GM18499 (cell line): ENCODE measurements at regions not wholly inside any gene's neighbourhood (a gene's known extent, or its start where the extent isn't known, plus 50 kb on each side); places are given as distances from the start of the nearest gene placed in this dataset.
A peak's percentile ranks its signal among the peaks of the same experiment; 100 is the strongest.

Experiments
- ATAC-seq: cut with Tn5 transposase; IDR thresholded peaks from one replicate; pipeline ENCODE4 v1.9.1; 2021; ENCODE audit warnings: moderate number of reproducible peaks; ENCODE audit not compliant: insufficient read depth, unreplicated experiment

DNA sequence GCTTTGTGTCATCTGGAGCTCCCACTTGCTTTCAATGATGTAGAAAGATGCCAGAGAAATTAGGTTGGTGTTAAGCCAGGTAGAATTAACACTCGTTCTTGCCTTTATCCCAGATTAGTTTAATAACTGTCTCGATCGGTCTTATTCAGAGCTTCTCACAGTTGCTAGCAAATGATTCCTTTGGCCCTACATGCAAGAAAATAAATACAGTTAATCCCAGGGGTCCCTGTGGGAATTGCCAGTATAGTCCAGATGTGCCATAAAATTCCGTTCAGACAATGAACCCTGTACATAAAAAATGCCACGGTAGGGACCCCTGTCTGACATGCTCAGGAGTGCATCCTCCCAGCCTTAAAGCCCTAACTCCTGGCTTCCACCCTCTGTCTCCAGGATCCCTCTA lies 207.5 kb downstream of the ARHGAP12 start:
- ATAC-seq, result no peak

GRCh38 chr10:31720546-31720945 lies 208.1 kb downstream of the ARHGAP12 start:
- ATAC-seq, result no peak

DNA sequence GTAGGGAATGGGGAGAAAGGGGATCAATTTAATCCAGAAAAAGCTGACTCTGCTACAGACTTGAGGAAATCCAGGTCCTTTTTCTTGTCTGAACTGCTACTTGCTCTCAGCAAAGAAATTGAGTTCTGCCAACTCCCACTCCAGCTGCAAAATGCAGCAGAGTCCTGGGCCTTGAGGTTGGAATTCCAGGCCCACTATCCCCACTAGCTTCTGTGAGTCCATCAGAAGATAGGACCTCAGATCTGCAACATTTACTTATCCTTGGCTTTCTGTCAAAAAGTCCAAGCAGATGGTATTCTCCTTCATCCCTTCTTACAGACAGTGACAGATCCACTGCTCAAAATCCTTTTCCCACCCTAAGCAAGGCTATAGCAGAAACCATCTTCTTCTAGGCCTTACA lies 219.2 kb downstream of the ARHGAP12 start:
- ATAC-seq, result no peak

GRCh38 chr10:31709028-31709427 lies 219.6 kb downstream of the ARHGAP12 start:
- ATAC-seq, result no peak

GRCh38 chr10:31708474-31708873 lies 220.2 kb downstream of the ARHGAP12 start:
- no peak for ATAC-seq

GRCh38 chr10:31708046-31708445 lies 220.6 kb downstream of the ARHGAP12 start:
- ATAC-seq, result no peak

GRCh38 chr10:31707093-31708039 lies 221.3 kb downstream of the ARHGAP12 start:
- ATAC-seq, result peak; percentile 76

GRCh38 chr10:31706464-31707092 lies 222.1 kb downstream of the ARHGAP12 start:
- no peak for ATAC-seq

- no peak for ATAC-seq
Observed at GRCh38 chr10:31705136-31705535, 223.5 kb downstream of the ARHGAP12 start.

- ATAC-seq, result no peak
Observed at GRCh38 chr10:31704195-31704594, 224.4 kb downstream of the ARHGAP12 start.

- ATAC-seq, result no peak
Observed at GRCh38 chr10:31702954-31703353, 225.7 kb downstream of the ARHGAP12 start.

GRCh38 chr10:31702005-31702404 lies 226.6 kb downstream of the ARHGAP12 start:
- ATAC-seq, result no peak

- ATAC-seq, result no peak
Observed at GRCh38 chr10:31701546-31701945, 227.1 kb downstream of the ARHGAP12 start.

DNA sequence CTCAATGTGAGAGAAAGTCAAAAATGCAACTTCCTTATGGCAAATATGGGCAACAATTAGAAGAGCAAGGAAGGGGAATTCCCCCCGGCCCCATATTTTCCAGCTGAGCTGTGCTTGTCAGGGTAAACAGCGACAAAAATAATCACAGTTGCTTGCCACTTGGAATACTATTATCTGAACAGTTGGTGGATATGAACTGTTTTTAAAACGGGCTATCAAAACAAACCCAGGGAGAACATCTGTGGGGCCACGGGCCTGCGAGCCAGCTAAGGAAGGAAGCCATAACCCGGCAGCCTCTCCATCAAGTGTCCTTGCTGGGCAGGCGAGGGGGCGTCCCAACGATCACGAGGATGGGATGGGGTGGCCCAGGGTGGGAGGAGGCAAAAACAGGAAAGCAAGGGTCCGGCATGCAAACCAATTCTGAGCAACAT lies 228.4 kb downstream of the ARHGAP12 start:
- ATAC-seq, result no peak

DNA sequence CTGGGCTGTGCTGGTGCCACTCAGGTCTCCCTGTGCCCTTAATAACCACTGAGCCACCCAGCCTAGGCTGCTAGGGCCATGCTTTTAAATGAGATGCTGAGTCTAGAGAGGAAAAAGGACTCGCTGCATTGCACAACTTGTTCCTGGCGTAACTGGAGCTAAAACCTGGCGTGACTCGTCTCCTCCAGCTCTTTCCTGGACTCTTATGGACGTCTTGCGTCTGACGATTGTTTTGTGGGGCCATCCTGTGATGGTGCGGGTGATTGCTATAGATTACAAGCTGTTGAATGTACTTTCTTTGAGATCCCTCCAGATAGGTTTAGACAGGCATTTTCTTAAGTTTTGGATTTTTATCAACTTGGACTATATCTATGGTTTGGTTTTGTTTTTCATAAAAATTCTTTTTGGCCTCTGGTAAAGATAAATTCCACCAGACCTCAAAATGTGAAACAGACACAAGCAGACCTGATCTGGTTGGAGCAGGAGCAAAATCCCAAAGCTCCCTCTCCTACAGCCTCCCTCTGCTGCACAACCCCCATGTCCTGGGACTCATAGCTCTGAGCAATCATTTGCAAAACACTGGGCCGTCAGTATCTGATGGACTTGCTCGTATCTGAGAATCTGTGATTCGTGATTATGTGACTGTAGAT lies 230.3 kb downstream of the ARHGAP12 start:
- no peak for ATAC-seq

GRCh38 chr10:31697271-31698180 lies 231.1 kb downstream of the ARHGAP12 start:
- ATAC-seq, result no peak

DNA sequence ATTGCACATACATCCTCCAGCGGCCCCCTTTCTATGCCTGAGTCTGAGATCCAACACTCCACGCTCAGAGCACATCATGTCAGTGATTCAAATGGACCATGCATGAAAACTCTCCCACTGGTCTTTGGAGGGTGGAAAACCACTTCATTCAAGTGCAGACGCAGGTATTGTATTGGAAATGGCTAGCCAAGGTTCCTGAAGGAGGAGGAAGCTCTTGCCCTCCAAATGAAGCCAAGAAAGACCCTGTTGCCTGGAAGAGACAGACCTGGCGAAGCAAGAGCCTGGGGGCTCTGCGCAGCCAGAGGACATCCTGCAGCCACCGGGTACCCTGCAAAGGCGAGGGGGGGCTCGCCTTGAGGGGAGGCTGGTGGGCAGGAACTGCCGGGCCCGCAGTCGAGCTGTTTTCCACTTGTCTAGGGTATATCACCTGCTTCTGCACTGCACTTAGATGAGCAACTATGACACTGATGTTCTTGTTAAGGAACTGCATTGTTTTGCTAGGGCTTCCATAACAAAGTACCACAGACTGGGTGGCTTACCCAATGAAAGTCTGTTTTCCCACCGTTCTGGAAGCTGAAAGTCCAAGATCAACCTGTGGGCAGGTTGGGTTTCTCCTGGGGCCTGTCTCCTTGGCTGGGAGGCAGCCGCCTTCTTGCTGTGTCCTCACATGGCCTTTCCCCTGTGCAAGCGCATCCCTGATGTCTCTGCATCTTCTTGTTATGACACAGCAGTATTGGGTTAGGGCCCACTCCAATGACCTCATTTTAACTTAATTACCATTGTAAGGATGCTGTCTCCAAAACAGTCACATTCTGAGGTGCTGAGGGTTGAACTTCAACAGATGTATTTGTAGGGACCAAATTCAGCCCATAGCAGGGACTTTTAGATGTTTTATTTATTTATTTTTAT lies 233.4 kb downstream of the ARHGAP12 start:
- no peak for ATAC-seq

DNA sequence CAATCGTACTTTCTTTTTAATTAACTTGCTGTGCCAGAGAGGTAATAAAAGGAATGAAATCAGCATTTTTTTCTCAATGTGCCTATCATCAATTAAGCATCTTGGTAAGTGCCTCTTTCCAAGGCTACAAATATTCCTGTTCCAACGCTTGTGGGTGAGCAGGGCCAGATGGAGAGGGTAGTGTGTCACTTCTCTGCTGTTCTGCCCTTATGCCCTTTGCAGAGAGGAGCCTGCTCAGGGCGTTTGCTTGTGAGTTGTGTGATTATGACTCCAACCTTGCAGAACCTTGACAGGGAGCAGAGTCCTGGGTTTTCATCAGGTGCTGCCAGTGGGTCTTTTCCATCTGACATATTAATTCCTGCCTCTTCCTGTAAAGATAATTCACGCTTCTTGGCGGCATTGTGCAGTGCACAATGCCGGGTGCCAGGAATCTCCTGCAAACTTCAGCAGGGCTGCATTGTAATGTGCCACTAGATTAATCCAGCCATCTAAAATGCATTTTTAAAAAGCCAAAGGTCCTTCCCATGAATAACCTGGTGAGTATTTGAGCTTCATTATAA lies 234.4 kb downstream of the ARHGAP12 start:
- no peak for ATAC-seq

GRCh38 chr10:31693491-31693890 lies 235.1 kb downstream of the ARHGAP12 start:
- ATAC-seq, result no peak
